ENCODE measurements at regions not wholly inside any gene's neighbourhood (a gene's known extent, or its start where the extent isn't known, plus 50 kb on each side); places are given as distances from the start of the nearest gene placed in this dataset.
"Not testable (repeated sequence)": the region's sequence is repeated elsewhere in the genome, so short reads cannot be mapped to it uniquely, and the experiment has no call there.

DNA sequence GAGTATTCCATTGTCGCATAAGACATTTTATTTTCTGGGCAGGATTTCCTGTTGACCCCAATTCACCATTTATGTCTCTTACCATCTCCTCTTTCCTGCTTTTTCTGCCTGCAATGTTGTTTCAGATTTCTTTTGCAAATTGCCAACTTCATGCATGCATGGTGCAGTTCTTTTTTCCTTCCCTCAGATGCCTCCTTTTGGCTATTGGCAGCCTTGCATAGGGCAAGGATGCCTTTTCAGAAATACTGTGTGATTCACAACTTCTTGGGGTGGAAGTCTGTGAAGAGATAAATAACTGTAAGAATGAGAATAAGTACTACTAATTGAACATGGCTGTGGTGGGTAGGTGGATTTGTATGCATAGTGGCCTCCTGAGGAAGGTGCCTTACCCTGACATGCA lies 116.7 kb downstream of the SOX4 start:
- no peak for DNase-seq (ENCODE audit: low spot score)

DNA sequence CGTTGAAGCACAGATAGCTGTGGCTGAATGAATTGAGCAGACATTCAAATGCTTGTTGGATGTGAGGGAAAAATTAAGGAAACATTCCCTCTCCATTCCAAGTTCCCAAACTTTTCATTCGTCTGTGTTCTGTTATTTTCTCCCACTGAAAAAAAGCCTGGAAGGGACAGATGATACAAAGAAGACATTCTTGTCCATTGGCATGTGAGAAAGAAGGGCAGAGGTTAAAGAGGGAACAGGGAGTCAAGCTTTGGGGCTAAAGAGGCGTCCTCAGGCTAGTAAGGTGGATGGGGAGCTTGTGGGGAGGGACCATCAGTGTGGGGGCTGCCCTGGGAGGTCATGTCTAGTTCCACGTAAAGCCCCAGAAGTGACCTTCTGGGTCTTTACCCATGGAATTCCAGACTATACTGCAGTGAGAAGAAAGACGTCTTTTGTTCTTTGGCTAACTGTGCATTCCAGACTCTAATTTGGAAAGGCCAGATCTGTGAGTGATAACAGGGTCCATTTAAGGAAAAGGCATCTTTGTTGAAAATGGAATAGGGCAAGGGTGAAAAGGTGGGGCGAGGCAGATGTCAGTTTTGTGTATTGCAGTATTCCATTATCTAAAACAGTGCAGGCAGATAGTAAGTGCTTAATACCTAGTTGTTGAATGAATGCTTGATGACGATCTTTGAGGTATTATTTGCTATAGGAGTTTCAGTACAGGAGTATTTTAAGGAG lies 117.5 kb downstream of the SOX4 start:
- no peak for DNase-seq (ENCODE audit: low spot score)

DNA sequence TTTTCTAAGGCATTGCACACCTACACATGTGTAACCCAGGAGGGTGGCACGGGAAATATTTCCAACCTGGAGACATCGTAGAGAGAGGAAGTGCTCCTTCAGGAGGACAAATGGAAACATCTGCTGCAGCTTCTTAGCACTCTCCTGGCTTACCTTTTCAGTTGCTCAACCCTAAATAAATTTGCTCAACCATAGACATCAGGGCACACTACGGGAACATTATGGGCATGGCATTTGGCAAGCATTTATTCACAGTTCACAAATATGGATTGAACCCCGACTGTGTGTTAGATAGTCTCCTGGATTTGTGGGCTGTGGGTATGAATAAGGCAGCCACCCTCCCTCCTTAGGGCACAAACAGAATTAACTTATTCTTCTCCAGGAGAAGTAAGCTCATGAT lies 118.7 kb downstream of the SOX4 start:
- DNase-seq (ENCODE audit: low spot score), result no peak

DNA sequence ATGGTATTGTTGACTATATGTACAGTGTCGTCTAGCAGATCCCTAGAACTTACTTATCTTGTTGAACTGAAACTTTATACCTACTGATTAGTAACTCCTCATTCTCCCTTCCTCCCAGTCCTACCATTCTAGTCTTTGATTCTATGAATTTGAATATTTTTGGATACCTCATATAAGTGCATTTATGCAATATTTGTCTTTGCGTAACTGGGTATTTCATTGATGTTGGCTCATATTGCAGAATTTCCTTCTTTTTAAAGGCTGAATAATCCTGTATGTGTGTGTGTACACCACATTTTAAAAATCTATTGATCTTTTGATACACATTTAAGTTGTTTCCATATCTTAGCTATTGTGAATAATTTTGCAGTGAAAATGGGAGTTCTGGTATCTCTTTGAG lies 119.9 kb downstream of the SOX4 start:
- no peak for DNase-seq (ENCODE audit: low spot score)

DNA sequence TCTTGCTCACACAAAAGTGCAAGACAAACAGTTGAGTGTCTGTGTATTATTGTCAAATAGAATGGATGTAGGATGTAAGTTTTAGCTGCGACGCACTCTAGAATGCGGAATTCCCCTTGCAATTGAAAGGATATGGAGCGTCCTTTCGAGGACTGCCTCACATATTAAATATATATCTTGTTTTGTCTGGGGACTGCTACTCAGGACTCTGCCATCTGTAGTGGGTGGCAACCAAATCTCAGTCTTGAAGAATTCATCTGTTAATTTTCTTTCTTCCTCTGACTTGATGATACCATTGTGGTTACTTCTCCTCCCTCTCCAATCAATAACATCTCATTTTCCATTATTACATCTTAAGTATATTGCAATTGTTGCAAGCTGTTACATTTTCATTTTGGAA lies 121.6 kb downstream of the SOX4 start:
- no peak for DNase-seq (ENCODE audit: low spot score)

DNA sequence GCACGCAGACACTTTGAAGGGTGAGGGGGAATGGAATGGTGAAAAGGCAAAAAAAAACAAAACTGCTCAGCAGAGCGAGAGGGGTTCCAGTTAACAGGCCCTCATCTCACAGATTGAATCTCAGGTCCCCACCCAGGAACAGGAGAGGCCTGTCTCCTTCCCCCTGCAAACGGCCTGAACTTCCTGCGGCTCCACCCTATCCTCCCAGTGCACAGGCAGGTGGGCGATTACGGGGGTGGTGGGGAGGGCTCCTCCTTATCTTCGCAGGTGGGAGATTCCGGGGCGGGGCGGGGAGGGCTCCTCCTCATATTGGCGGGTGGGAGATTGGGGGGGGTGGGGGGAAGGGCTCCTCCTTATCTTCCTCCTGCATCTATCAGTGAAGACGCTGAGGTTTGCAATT lies 129.0 kb downstream of the SOX4 start:
- no peak for DNase-seq (ENCODE audit: low spot score)

DNA sequence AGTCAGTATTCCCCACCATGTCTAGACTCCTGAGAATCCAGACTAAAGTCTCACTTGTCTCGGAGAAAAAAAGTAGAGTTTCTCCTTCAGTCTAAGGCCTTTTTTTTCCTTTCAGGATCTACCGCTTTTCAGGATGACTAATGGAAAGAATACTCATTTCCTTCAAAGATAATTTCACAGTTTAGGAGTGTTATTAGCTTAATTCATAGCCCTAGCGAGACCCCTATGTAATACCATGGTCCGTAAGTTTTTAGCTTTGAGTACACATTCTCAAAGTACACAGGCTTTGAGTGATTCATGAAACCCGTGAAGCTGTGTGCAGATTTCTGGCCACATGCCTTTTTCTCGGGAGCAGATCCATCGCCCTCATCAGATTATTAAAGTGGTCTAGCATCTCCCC lies 133.1 kb downstream of the SOX4 start:
- no peak for DNase-seq (ENCODE audit: low spot score)

DNA sequence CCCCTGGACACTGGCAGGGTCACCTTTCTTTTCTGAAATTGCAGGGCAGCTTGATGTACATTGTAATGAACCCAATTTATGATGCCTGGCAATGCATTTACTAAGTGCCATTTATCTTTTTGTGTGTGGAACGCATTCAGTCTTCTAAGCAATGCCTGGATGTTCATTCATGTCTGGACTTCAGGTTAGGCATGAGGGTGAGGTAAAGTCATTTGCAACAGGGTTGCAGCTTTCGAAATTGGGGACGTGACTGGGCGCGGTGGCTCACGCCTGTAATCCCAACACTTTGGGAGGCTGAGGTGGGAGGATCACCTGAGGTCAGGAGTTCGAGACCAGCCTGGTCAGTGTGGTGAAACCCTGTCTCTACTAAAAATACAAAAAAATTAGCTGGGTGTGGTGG lies 134.6 kb downstream of the SOX4 start:
- DNase-seq (ENCODE audit: low spot score), result no peak

DNA sequence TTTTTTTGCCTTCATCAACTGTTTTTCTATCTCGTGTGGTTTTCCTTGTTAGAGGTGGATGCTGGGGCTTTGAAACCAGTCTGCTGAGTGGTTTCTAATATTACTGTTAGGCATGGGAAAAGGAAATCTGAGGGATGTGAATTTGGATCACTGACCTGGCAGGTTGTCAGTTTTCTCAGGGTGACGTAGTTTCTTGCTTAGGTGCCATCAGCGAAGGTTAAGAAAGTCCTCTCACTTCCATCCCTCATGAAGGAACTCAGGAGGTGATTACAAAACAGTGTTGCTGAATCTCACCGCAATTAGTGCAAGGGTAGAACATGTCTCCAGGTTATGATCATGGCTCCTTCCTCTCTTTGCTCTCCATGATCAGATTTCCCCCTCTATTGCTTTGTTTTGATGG lies 135.9 kb downstream of the SOX4 start:
- no peak for DNase-seq (ENCODE audit: low spot score)

DNA sequence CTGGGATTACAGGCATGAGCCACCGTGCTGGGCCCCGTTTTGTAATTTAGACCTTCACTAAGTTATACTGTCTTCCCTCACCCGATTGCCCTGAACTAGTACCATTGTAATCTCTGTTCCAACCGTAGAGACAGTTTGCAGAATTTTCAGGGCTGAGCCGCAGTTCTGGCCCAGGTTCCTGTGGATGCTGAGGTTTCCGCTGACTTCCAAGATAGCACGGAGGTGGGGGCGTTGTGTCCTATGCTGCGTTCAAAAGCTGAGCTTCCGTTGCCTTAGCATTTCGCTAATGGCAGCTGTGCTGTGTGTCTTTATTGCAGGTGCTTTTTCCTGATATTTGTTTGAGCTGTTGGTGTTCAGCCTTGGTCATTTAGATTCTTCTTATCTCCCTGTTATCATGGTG lies 137.0 kb downstream of the SOX4 start:
- no peak for DNase-seq (ENCODE audit: low spot score)

DNA sequence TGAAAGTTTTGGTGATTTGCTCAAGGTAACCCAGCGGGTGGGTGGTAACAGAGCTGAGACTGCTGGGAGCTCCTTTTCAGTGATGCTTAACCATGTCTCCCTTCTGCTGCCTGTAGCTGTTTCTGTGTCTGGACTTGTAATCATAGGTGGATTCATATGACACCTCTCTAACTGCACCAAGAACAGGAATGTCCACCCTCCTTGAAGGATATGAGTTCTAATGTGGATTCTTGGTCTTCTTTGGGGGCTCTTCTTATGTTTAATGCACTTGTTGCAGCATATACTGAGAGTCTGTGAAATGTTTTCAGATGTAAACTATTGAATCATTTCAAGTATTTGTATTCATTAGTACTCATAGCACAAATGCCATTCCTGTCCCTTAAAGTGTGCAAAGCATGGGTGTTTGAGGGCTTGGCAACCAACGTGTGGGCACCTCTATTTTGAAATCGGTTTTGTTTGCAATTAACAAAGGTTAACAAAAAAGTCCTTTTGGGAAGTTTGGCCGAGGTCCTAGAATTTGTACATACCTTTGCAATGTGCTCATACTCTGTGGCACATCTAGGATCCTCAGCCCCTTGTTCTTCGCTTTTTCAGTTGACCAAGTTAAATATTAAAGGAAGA lies 138.0 kb downstream of the SOX4 start:
- no peak for DNase-seq (ENCODE audit: low spot score)

DNA sequence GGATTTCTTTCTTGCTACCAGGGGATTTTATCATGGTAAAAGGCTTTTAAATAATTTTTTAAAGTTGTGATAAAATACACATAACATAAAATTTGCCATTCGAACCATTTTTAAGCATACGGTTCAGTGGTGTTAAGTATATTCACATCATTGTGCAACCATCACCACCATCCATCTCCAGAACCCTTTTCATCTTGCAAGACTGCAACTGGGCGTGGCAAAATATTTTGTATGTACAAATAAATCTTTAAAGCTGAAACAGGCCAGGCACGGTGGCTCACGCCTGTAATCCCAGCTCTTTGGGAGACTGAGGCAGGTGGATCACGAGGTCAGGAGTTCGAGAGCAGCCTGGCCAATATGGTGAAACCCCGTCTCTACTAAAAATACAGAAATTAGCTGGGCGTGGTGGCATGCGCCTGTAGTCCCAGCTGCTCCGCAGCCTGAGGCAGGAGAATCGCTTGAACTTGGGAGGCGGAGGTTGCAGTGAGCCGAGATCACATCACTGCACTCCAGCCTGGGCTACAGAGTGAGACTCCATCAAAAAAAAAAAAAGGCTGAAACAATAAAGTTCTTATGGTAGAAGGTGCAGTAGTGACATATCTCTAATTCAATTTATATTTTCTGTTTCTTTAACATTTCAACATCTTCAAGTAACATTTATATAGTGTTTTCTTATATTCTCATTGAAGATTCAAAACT lies 138.6 kb downstream of the SOX4 start:
- not testable (repeated sequence) for DNase-seq (ENCODE audit: low spot score)

DNA sequence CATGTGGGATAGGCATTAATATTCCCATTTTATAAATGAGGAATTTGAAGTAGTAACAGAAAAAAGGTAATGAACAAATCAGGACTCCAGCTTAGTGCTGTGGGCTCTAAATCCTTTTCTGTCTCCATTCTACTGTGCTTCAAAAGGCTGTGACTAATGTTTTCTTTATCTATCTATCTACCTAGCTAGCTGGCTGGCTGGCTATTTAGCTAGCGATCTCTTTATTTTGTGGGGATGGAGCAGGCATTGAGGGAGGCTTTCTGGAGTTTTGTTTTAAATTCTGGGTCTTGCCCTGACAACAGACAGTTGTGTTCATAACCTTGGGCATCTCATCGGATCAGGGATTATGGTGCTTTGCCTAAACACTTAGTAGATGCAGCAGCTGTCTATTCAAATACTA lies 139.2 kb downstream of the SOX4 start:
- DNase-seq (ENCODE audit: low spot score), result no peak

DNA sequence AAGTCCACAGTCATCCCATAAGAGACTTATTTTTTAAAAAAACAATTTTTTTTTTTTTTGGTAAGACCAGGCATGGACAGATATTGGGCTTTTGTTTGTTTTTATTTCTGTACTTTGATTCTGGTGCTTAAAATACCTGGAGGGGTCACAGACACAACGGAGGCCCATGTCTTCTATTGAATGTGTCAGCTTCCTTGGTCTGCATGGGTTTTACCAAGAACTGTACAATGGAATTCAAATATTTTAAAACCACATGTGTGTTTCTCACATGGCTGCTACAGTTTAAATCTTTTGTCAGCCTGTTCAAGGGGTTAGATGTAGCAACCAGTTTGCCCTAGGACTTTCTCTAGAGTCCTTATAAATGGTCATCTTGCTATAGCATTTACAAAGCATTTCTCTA lies 139.8 kb downstream of the SOX4 start:
- DNase-seq (ENCODE audit: low spot score), result no peak

DNA sequence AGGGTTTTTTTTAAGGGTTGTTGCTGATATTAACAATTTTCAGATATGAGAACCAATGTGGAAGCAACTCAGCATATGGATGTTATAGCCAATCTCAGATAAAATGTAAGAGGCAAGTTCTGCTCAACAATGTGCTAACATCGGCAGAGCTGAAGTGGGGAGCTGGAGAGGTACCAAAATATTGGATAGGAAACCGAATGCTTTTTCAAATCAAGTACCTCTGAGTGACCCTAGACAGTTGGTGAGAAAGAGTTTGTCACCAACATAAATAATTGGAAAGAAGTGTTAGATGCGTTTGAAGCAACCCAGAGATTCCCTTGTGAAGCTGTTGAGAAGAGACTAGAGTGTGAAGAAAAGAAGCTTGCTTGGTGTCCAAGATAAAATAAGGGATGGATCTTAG lies 140.7 kb downstream of the SOX4 start:
- DNase-seq (ENCODE audit: low spot score), result no peak

DNA sequence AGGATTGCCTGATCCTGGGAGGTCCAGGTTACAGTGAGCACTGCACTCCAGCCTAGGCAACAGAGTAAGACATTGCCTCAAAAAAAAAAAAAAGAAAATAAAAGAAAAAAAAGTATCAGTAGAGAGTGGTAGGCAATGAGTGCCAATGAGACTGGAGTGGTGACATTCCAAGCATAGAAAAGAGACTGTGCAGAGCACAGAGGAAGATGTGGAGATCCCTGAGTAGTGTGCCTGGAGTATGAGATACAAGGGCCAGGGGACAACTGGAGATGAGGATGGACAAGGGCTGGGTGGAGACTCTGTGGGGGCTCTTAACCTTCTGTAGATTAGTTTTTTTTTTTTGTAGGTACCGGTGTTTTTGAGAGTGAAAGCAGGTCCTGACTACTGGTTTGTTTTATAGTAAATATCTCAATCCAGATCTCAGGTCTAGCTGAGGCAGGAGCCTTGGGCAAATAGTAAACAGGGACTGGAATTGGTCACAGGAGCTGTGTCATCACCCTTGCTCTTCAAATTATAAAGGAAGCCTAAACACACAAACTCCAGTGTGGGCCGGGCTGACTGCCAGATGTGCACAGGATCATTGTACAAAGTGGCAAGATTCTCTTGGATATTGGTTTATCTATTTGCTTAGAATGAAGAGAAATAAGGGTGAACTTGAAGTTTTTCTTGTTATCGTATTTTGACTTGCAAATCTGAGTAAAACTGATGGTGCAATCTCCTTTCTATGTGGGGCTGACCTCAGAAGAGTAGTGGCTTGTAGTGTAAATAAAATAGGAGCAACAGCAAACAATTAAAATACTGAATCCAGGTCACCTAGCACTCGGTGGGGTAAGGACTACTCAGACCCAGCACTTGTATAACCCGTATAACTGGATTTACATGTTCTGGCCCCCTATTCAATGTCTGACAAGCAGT lies 144.9 kb downstream of the SOX4 start:
- DNase-seq (ENCODE audit: low spot score), result no peak

DNA sequence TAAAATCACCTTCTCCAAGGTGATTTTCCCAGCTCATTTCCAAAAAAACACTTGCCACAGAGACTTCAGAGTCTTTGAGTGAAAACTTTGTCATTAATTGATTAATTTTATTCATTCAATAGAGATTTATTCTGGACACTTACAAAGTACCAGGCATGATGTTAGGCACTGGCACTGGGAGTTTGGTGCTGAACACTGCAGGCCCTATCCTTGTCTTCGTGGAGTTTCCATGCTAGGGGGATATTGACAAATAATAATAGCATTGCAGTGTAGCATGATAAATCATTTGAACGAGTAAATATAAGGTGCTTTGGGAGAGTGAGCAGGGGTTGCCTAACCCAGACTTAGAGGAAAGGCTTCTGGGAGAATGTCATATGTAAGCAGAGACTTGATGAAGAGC lies 145.7 kb downstream of the SOX4 start:
- DNase-seq (ENCODE audit: low spot score), result no peak

DNA sequence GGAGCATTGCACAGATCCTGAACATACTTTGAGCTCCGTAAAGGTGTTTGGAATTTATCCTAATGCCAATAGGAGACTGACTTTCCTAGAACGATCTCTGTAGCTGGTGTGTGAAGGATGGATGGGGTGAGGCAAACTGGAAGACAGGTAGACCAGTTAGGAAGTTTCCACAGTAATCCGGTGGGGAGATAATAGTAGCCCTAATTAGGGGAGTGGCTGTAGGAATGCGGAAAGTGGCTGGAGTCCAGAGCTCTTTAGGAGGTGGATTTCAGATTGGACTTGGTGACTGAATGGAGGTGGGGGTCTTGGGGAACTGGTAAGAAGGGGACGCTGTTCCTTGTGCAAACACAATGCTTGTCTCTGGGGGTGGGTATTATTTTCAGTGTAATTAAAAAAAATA lies 146.3 kb downstream of the SOX4 start:
- DNase-seq (ENCODE audit: low spot score), result no peak

DNA sequence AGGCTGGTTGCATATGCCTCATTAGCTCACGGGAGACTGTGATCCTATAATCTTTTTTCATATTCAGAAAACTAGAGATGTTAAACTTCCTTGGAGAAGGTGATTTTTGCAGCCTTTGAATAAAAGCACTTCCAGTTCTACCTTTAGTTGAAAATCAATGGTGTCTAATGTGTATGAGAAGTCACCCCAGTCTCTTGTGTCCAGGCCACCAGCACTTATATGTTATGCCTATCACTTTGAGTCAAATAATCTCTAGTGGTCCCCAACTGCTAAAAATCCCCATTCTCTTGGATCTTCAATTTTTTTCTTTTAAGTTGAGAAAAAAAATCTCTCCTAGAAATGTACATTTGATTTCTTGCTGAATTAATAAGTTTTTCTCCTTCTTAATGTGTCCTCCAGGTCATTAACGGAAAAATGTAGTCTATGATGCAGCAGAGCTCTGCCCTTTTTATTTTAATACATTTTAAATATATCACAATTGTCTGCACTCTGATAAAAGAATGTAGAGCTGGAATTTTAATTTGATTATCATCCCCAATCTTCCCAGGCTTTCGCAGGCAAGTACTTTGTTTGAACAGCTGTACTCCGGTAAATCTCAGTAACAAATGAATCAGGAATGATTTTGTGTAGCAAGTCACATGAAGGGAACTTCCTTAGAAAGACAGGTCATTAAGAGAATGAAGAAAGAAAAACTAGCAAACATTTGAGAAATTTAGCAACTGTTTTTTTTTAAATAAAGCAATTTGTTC lies 147.0 kb downstream of the SOX4 start:
- DNase-seq (ENCODE audit: low spot score), result no peak

DNA sequence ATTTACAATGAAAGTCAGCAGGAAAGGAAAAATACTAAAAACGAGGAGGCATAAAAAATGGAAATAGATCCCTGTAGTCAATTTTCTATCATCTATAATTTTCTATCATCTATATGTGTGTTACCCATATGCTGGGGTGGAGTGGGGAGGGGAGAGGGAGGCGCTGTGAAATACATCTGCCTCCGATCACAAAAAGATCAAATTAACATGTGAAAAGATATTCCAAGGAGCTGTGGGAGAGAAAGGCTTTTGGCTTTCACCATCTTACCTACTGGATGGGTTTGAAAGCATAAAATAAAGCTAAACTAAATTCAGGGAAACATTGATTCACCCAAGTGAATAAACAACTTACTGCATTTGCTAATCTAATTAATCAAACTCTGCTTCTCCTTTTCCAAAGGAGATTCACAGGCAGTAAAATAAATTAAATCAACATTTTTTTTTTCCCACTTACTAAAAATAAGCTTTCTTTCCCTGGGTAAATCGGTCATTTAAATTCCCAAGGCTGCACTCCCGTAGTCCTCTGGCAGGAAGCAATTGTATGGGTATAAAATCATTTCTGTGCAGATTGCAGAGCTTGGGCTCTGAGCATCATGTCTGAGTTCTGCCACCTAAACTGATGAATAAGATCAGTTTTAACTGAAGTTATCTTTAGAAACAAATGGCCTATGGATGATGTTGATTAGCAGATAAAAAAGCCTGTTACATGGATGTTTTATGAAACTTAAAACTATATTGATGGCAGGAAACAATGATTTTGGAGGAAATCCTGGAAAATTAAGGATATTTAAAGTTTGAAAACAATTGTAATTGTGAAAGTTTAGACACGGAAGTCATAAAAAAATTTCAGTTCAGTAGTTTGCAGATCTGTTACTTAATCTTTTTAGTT lies 147.9 kb downstream of the SOX4 start:
- no peak for DNase-seq (ENCODE audit: low spot score)

DNA sequence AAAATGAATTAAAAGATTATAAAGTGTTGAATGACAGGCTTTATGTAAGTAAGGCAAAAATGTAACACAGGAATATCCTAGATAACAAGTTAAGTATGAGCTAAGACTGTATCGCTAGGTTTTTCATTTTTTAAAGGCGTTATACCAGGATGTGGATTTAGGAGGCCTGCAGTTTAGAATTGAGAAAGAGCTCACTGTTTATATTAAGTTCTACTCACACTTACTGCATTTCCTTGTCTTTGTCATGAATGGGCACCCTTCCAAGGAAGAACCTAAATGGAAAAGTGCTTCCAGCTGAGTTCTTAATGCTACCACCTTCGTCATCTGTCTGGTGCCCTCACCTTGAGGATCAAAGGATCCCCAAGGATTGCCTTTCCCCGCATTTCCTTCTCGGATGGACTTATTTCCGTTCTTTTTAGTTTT lies 148.7 kb downstream of the SOX4 start:
- no peak for DNase-seq (ENCODE audit: low spot score)

Measured in hematopoietic multipotent progenitor cell treated with erythropoietin and hydrocortisone succinate and interleukin-3 and kit ligand, for 15 days (in vitro differentiated cells).